GM19397 (cell line): ENCODE measurements at regions not wholly inside any gene's neighbourhood (a gene's known extent, or its start where the extent isn't known, plus 50 kb on each side); places are given as distances from the start of the nearest gene placed in this dataset.

Experiments used
- ATAC-seq: cut with Tn5 transposase; IDR thresholded peaks from one replicate; pipeline ENCODE4 v1.9.1; 2021; ENCODE audit warnings: mild to moderate bottlenecking, moderate library complexity; ENCODE audit not compliant: unreplicated experiment

DNA sequence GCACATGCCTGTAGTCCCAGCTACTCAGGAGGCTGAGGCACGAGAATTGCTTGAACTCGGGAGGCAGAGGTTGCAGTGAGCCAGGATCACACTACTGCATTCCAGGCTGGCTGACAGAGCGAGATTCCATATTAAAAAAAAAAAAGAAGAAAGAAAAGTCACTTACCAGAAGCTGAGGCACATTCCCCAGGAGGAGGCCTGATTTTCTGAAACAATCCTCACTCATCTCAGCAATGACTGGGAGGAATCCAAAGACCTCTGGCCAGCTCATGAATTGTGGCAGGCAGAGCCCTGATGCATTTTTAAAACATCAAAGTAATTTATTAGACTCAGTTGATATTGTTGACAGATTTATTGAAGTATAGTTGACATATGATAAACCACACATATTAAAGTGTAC lies 206.3 kb downstream of the FOXO1 start:
- no peak for ATAC-seq

DNA sequence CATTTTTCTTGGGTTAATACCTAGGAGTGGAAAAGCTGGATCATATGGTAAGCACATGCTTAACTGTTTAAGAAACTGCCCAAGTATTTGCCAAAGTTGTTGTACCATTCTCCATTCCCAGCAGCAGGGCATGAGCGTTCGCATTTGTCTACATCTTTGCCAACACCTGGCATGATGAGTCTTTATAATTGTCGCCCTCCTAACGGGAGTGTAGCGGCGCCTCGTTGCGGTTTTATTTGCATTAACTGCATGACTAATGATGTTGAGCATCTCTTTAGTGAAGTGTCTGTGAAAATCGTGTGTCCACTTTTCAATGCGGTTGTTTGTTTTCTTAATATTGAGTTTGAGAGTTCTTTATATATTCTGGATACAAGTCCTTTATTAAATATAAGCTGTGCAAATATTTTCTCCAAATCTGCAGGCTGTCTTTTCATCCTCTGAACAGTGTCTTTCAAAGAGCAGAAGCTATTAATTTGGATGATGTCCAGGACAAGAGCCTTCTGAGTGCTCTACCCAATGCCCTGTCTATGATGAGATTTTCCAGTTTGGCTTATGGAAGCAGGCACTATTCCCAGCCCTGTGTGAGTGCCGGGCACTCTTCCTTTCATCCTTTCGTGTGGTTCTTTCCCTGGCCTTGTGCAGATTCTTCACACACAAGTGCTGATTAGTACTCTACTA lies 202.0 kb downstream of the FOXO1 start:
- no peak for ATAC-seq

DNA sequence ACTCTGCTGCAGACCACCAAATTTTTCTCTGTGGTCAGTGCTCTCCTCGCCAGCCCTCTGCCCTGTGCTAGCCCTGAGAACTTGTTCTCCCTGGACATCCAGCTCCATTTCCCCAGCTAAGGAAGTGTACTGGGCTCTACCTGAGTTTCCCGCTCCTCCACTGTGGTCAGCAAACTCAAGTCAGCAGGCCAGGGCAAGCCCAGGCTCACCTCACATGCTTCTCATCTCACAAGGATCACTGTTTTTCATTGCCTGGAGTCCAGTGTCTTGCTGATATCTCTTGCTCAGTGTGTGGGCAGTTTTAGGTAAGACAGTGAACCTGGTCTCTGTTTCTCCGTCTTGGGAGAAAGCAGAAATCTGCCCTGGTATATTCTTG lies 201.4 kb downstream of the FOXO1 start:
- no peak for ATAC-seq

DNA sequence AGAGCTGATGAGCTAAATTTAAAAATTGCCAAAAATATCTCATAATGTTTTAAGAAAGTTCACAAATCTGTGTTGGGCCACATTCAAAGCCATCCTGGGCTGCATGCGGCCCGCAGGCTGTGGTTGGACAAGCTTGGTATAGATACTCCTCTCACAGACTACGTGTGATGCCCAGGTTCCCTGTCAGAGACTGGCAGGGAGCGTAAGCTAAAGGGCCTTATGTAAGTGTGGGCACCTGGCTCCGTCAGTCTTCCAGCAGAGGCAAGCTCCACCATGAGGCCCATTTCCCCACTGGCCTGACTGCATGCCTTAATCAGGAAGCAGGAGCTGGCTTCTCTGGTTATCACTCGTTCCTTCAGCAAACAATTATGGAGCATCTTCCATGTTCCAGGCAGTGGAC lies 200.2 kb downstream of the FOXO1 start:
- ATAC-seq, result no peak

DNA sequence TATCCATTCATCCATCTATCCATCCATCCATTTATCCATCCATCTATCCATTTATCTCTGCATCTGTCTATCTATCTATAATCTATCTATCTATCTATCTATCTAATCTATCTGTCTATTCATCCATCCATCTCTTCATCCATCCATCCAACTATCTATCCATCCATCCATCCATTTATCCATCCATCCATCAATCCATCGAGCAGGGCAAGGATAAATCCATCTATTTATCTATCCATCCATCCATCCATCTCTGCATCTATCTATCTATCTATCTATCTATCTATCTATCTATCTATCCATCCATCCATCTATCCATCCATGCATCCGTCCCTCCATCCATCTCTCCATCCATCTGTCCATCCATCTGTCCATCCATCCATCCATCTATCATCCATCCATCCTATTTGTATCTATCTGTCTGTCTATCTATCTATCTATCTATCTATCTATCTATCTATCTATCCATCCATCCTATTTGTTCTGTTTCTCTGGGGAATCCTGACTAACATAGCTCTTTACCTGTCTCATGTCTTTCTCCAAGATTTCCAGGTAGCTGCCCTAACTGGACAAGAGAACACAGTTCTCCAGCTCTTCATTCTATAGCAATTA lies 198.1 kb downstream of the FOXO1 start:
- ATAC-seq, result no peak

DNA sequence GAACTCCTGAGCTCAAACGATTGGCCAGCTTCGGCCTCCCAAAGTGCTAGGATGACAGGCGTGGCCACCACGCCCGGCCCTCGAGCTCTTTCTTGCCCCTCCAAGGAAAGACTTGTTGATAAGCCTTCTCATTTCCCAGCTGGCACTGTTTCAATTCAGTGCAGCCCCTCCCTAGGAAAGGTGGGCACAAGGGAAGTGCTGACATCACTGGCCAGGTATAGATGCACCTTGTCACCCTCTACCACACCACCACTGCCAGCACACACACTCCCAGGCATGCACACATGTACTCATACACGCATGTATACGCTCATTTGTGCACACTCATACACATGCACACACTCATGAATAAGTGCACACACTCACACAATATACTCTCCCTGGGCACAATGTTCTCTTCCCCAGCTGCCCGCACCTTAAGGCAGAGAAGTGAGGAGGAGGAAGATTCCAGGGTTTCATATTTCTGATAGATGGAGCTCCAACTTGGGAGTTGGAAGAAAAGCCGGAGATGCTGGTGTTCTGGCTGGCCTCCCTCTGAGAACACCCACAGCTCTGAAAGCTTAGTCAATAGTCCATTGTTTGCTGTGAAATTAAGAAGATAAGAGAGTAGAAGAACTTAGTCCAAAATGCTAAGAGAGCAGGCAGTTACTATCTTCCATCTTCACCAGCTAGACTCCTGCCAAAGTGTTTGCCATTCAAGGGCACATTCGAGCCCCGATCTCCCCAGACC lies 196.7 kb downstream of the FOXO1 start:
- ATAC-seq, result no peak

DNA sequence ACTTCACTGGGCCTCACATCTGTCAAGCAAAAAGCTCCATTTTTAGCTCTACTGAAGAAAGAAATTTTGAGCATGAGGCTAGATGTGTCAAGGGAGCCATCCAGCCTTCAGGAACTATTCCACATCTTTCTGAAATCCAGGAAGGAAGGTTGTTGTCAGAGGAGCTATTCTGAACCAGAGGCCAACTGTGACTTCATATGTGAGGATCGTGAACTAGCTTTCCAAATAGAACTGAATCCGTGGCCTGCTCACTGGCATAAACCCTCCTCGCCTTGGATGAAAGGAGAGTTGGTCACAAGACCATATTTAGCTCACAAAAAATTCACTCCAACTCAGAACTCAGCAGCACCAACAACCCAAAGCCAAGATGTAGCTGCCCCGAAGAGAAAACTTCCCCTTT lies 195.8 kb downstream of the FOXO1 start:
- no peak for ATAC-seq

DNA sequence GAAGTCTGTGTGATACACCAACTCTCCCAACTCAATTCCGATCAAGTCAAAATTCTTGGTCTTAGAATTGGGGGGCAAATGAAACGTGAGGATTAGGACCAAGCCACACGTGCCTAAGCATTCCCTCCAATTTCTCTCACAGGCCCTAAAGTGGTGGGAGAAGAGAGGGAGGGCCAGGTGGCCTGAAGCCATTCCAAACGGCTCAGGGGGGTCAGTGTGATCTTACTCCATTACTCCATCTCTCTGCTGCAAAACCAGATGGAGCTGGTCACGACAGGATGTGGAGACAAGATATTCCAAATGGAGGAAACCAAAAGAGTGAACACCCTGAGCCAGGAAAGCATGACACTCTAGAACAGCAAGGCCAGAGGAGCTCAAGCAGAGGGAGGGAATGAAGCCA lies 195.4 kb downstream of the FOXO1 start:
- no peak for ATAC-seq

DNA sequence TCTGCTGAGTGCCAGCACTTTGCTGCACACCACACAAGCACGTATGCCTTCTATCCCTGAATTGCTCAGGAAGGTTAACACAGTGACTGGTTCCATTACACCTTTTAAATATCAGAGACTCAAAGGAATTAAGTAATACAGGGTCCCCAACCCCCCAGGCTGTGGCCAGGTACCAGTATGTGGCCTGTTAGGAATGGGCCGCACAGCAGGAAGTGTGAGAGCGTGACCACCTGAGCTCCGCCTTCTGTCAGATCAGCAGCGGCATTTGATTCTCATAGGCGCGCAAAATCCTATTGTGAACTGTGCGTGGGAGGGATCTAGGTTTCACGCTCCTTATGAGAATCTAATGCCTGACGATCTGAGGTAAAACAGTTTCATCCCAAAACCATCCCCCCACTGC lies 194.5 kb downstream of the FOXO1 start:
- ATAC-seq, result no peak

DNA sequence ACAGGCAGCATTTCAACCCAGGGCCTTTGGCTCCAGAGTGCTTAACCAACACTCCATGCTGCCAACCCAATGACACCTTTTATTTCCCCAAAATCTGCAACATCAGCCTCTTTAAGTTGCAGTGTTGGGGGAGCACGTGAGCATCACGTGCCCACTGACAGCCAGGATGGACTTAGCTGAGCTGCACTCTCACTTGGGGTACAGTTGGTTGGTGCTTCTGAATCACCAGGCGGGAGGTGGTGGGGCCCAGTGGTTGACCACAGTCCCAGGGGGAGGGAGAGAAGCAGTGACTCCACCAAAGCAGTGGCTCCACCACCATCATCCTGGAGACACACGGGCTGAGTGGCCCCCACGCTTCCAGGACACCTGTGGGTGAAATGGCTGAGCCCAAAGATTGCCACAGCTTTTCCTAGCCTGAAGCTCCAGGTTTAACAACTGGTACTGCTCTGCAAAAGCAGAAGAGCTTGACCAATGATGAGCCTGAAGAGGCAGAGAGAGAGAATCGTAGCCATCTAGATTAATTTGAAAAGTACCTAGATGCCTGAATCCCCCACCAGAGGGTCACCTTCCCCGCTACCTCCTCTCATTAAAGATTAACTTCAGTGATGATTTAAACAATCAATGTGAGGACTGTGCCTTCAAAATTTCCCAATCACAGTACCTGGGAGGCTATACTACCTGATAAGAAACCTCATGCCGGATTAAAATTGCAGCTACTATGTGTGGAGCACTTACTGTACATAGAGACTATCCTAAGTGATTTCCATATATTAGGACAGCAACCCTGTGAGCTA lies 193.8 kb downstream of the FOXO1 start:
- ATAC-seq, result no peak

DNA sequence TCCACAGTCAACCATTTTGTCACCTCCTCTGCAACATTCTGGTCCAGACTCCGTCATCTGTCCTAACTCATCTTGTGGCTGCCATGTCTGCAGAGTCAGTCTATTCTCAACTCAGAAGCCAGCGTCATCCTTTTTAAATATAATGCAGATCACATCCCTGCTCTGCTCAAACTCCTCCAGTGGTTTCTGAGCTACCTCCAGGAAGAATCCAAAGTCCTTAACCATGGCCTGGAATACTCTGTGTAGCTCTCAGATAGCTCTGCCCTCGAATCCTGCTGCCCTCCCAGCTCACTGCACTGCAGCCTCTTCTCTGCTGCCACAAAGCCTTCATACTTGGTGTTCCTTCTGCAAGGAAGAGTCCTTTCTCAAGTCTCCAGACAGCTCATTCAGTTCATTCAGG lies 190.8 kb downstream of the FOXO1 start:
- ATAC-seq, result no peak

DNA sequence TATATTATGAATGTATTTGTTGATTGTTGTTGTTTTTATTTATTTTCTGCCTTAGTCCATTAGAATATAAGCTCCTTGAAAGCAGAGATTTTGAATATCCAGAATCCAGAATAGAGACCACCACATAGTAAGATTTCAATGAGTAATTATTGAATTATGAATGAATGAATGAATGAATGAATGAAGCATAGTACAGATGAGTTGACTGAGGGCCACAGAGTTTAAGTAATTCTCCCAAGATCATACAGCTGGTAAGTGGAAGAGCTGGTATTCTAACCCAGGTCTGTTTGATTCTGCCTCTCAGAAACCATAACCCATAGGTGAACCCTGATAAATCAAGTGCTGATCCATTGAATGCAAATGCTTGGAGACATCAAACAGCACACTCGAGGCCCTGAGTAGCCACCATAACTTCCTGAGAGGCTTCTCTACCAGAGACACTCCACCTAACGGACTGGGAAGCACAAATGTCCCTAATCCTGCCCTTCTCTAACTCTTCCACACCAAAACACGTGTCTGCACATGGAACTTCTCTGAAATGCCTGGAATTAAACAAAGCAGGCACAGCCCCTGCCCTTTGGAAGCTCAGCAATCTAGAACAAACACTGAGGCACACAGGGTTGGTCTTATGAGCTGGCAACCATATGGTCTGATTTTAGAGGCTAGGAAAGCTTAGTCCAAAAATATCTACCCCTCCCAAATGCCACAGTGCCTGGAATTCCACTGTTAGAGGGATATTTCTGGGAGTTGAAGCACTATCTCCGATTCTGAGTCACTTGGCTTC lies 190.1 kb downstream of the FOXO1 start:
- no peak for ATAC-seq

DNA sequence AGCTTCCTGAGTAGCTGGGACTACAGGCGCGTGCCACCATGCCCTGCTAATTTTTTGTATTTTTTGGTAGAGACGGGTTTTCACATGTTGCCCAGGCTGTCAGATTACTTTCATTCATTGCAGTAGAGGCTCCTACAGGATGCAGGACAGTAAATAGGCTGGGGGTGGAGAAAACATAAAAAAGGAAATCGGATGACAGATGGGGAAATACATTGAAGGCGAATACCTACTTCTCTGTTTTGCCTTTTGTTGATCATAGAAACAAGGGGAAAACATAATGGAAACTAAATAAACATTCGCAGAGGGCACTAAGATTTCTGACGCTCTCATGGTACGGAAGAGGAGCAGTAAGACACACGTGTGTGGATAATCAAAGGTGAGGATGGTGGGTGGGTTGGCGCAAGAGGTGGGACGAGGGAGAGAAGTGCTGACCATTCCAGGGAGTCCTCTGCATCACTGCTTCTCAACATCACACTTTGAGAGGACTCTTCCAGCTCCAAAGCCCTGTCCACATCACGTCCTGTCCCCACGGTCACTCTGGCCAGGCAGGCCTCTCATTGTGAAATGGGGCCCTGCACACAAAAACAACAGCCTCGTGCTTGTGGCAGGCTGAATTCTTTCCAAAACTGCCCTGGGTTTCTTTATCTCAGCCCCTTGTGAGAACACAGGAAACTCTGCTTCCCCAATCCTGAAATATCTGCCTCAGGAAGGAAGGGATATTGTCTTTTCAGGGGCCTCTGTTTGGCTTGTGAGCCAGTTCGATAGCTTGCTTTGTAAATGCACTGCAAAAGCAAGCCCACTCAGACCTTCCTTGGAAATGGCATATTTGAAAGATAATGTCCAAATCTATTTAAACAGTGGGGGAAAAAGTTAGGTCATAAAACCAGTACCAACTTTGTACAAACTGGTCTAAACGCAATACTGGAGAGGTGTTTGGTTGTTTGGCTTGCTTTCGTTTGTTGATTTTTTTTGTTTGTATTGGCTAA lies 188.5 kb downstream of the FOXO1 start:
- ATAC-seq, result no peak

DNA sequence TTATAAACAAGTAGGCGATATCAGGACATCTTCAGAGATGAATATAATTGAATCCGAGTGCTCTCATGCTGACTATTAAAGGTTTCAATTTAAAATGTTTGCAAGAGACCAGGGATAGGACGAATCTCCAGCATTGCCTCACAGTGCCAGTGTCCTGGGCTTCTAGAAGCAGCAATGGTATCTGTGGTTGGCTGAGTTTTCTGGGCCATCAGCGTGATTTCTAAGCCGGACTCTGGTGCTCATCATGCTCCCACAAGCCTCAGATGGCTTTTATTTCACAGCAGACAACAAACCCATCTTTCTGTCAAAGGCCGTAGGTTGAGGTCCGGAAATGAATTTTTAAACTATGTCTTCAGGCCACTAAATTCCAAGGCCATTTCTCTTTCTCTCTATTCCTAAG lies 187.7 kb downstream of the FOXO1 start:
- ATAC-seq, result no peak

DNA sequence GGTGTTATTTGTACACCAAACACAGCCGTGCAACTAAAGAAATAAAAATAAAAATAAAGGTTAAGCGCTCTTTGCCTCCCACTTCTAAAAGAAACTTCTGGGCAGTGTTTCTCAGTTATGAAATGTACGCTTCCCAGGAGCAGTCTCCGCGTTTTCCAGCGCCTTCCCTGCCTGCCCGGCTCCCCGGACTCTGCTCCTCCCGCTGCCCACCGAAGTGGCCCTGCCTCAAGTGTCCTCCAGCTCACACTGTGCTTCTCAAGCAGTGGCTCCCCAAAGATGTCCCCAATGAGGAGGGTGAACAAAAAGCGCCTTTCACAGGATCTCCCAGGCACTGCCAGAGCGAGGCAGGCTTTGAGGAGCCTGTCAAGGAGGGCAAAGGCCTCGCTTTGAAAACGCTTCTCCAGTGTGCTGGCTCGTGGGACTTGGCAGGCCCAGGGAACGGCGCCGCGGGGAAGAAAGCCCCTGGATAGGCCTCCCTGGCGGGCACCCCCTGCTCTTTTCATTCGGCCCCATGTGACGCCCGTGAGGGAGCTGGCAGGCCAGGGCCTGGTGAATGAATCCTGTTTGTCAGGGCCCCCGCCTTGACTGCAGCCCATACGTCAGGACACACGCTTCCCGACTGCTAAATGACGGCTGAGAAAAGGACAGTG lies 187.1 kb downstream of the FOXO1 start:
- no peak for ATAC-seq

DNA sequence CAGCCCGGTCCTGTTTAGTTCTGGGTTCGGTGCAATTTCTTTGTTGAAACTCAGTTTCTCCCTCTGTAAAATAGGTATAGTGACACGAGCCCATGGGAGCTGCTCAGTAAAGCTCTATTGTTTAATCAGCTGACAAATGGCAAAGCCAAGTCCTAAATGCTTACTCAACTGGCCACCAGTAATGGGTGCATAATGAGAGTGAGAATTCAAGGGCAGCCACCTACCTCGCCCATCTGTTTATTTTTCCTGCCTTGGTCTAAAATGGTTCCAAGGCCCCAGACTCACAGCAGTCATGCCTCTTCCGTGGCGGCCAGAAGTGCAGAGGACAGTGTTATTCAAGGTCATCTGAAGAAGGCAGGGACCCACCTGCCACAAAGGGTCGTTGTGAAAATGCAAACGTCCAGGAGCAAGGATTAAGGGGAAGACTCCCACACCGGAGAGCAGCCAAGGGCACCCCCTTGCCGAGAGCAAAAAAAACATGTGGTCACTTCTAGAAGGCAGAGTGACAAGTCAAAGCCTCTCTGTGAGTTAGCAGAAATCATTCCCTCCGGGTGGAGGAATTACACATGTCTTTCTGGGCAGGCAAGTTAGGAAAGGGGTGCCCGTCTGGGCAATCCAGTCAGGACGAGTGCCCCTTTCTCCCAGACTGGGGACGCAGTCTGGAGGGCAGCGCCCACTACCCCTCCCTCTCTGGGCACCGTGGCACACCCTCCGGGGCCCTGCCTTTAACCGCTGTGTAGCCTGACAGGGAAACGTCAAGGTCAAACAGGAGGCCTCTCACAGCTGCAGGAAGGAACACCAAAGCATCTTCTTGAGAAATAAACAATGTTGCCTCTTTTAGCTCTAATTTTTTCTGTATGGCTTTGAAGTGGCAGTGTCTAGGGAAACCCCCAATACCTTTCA lies 186.2 kb downstream of the FOXO1 start:
- ATAC-seq, result no peak

DNA sequence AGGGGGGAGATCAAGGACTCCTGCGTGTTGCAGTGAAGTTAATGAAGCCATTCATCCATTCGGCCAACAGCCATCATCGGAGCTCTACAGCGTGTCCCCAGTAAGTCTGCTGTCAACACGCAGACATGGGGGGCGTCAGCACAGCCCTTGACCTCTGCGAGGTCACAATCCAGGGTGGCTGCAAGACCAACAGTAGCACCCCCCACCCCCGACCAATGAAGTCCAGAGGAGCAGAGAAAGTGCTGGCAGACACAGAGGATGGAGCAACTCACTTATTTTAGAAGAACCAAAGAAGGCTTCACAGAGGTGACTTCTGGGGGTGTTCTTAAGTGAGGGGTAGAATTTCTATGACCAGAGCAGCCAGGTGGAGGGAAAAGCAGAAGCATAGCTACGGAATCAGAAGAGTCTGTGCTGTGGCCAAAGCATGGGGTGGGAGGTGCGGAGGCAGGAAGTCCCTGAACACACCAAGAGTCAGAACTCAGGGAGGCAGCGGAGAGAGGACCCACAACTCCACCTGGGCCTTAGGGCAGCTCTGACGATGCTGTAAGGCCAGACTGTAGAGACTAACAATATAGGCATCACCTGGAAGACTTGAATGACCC lies 185.4 kb downstream of the FOXO1 start:
- ATAC-seq, result no peak

DNA sequence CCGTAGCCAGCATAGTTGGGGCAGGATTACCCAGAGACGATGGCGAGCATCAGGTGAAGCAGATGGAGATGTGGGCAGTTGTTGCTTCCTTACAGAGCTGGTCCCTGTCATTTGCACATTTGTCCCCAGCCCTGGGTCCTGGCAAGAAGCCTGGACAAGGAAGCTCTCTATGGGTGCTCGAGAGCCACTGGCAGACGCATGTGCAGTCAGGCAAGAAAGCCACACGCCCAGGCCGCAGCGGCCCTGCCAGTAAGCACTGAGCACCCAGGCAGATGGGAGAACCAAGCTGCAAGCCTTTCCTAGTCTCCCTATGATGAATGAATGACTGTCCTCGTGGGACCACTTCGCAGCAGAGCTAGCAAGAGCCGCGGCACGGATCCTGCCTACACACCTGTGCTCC lies 182.8 kb downstream of the FOXO1 start:
- ATAC-seq, result no peak
